CD4-positive, alpha-beta T cell treated with Interleukin-17A for 4 hours (primary cell): ENCODE measurements at regions not wholly inside any gene's neighbourhood (a gene's known extent, or its start where the extent isn't known, plus 50 kb on each side); places are given as distances from the start of the nearest gene placed in this dataset.
"Not testable (repeated sequence)": the region's sequence is repeated elsewhere in the genome, so short reads cannot be mapped to it uniquely, and the experiment has no call there.

ENCODE experiments used
- DNase-seq: peaks from one replicate; pipeline ENCODE4 v3.0.0-alpha.2; 2020; ENCODE audit warnings: mixed read lengths

DNA sequence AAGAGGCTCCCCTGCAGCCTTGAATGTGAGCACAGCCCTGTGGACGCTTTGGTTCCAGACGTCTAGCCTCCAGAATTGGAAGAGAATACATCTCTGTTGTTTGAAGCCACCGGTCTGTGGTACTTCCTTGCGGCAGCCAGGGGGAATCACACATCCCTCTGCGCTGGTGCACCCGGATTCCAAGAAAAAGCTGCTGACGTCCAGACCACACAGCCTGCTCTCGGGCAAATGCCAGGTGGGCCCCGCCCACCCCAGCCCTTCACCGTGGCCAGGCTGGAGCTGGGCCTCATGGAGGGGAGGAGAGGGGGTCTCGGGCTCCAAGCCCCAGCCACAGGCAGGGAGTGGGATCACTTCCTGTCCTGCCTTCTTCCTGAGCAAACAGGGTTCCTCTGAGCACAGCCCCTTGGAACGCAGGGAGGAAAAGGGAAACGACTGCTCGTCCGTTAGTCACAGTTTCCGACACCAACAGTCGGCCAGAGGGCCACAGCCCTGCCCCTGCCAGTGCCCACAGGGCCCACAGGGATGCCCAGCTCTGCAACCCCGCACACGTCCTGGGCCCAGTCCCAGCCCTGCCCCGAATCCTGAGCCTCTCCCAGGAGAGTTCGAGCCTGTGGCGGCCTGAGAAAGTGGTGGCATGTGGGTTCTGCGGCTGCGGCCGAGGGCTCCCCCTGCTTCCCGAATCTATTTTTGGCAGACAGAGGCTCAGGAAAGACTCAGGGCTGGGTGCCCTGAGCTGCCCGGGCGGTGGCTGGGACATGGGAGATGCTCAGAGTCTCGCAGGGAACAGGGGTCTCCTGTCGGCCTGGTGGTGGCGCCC, 85.3 kb downstream of the RFLNA start:
- no peak for DNase-seq

DNA sequence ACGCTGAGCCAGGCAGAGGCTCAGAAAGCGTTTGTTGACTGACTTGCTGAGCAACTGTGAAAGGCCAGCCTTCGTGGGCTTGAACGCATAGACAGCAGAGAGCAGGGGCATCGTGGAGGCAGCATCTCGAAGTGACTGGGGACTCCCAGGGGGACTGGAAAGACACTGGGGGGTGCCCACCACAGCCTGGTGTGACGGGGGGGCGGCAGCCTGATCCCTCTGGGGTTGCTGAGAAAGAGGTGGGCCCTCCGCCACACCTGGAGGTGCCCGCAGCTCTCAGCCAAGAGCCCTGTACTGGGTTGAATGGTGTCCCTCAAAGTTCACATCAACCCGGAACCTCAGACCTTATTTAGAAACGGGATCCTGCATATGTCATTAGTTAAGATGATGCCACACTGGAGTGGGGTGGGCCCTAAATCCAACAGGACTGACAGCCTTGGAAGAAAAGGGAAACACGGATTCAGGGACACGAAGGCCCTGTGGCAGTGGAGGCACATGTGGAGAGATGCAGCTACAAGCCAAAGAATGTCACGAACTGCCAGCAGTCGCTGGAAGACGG, 84.6 kb downstream of the RFLNA start:
- no peak for DNase-seq

DNA sequence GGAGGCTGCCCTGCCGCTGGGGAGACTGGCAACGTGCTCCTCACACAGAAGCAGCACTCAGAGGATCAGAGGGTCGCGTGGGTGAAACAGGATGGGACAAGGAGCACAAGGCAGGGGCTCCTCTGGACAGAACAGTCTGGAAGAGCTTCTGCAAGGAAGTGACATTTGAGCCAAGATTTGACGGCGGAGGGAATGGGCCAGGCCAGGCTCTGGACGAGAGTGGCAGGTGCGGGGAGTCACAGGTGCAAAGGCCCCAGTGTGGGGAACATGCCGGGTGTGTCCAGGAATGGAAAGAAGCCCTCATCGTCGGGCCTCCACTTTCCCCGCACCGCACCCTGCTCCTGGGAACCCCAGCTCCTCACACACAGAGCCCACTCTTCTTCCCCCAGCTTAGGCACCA, 84.0 kb downstream of the RFLNA start:
- no peak for DNase-seq

DNA sequence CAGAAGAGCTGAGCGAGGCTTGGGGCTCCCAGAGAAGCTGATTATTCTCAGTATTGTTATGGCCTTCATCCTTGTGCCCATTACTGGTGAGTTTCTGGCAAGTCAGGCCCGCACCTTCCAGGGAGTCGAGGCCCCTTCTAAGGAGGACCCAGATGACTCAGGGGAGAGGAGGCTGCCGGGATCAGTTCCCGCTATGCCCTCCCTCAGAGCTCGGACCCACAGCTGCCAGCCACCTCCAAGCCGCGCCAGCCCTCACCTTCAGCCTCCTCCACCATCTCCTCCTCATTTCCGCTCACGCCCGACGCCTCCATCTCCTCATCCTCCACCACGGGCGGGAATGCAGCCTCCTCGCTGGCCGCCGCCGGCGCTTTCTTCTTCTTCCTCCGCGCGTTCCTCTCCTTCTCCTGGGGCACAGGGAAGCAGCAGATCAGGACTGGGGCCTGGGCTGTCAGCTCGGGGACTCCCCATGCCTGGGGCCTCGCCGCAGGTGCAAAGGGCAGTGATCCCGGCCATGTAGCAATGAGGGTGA, 83.2 kb downstream of the RFLNA start:
- no peak for DNase-seq

DNA sequence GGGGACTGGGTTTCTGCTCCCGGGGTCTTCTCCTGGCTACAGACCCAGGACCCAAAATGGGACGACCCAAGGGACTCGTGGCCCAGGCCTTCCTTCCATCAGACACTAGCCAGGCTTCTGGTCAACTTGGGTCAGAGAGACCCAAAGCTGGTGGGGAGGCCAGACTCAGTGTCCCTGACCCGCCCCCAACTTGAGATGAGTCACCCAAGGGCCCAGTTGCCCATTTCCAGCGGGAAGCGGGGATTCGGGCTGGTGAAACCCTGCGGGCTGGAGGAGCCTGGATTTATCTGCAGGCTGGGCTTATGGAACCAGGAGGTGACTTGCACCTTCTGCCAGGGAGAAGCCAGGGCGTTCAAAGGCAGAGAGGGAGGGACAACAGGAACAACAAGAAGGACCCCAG, 81.5 kb downstream of the RFLNA start:
- no peak for DNase-seq

DNA sequence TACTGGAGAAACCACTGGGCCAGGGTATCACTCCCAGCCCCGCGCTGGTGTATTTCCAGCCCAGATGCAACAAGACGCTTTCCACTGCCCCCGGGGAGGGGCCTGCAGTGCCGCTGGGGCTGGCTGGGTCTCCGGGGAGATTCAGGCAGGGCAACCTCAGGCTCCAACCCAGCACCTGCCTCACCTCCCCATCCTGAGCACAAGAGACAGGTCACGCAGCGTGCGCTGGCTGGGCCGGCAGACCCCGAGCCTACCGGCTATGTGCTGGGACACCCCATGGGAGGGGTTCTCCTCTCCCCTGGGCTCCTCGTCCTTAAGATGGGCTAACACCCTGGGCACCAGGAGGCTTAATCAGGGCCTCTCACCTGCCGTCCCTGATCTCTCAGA, 80.9 kb downstream of the RFLNA start:
- DNase-seq = no peak

DNA sequence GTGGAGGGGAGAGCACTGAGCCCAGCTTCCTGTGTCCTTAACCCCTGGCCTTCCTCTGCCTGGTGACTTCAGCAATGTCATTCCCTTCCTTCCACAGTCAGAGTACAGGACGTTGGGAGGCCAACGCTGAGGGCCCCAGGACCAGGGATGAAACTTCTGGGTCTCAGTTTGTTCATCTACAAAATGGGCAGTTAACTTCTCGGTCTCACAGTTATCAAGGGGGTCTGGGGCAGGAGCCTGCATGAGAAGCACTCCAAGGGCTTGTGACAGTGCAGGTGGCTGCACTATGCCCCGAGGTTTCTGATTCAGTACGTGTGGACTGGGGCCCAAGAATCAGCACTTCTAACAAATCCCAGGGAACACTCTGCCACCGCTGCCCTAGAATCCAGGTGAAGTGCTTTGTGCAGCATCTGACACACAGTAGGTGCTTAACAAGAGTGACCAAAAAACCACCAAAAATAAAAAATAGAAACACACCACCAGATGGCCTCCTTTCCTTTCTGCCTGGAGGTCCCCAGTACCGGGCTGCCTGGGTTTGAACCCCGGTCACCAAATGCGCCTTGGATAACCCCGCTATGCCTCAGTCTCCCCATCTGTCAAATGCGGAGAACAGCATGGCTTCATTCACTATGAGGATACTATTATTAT, 80.4 kb downstream of the RFLNA start:
- DNase-seq = no peak

DNA sequence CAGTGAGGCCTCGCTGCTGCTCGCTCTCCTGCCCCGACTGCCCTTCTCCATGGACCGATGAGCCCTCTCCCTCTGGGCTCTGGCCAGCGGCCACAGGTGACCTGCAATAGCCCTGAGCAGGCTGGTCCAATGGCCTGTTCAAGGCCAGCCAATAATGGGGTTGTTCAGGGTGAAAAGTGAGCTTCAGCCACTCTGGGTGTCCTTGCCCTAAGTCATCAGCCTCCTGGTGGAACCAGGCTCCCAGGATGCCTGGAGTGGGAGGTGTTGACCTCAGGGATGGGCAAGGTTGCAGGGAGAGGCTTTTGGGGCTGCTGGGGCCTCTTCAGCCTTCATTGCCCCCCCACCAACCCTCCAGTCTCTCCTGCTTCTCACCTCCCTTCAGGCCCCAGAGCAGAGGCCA, 79.7 kb downstream of the RFLNA start:
- no peak for DNase-seq

DNA sequence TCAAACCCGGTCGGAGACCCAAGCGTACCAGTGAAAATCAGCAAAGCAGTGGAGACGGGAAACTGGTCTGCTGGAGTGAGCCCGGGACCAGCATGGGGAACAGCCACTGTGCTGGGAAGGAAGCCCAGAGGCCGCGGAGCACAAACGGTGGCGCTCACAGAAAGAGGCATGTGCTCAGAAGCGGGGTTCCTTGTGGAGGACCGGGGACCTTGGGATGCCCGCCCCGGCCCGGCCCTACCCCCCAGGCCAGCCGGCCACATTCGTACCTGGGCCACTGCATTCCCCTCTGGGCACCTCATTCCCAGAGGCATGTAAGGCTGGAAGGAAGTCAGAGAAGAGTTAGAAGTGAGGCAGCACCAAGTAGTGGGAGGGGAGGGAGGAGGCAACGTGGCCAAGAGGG, 79.3 kb downstream of the RFLNA start:
- no peak for DNase-seq

DNA sequence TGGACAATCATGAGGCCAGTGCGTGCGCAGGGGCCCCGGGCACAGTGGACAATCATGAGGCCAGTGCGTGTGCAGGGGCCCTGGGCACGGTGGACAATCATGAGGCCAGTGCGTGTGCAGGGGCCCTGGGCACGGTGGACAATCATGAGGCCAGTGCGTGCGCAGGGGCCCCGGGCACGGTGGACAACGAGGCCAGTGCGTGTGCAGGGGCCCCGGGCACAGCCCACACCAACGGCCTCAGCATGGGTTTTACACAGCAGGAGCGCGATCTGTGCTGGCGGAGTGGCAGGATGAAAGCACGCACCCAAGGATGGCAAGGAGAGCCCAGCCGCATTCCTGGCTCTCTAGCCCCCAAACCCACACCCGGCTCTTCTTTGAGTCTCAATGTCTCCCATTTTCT, 78.8 kb downstream of the RFLNA start:
- not testable (repeated sequence) for DNase-seq

DNA sequence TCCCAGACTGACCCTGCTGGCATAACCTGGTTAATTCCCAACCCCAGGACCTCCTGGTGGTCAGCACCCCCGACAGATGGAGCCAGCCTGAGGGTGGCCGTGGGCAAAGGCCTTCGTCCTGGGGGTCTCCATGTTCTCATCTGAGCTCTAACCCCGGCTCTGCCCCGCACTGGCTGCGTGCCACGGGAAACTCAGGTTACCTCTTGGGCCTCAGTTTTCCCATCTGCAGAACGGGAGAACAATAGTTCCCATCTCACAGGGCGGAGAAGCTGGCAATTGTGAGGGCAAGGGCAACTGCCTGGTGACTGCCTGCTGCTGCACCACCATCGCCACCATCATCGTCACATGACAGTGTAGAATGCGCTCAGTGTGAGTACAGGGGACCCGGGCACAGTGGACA, 77.9 kb downstream of the RFLNA start:
- DNase-seq = no peak

DNA sequence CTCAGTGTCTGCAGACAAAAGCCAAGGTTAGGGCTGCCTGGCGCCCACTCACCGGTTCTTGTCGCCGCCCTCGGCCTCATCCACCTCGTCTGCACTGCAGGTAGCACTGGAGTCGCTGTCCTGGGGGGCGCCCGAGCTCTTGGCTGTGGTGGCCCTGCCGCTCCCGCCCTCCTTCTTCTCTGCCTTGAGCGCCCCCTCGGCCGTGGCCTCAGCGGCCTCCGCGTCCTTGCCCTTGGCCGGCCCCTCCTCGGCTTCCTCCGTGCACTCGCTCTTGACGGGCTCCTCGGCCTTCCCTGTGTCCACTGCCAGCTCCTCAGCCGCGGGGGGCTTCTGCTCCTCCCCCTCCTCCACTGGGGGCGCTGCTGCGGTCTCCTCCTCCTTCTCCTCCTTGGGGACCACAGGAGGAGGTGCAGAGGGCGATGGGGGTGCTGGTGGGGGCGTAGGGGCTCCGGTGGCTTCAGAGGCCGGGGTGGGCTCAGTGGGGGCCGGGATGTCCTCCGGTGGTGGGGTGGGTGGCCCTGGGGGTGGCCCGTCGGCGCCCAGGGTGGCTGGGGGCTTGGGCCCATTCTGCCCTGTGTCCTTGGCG, 77.2 kb downstream of the RFLNA start:
- DNase-seq = no peak

DNA sequence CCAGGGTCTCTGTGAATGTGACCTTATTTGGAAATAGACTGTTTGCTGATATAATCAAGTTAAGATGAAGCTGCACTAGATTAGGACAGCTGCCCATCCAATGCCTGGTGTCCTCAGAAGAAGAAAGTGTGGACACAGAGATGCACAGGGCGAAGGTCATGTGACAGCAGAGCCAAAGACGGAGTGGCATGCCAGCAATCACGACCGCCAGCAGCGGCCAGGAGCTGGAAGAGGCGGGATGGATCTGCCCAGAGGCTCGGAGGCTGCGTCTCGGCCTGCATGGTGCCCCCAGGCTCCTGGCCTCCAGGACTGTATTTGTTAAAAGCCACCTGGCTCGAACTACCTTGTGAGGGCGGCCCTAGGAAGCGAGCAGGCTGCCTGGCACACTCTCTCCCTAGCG, 76.5 kb downstream of the RFLNA start:
- DNase-seq = no peak

DNA sequence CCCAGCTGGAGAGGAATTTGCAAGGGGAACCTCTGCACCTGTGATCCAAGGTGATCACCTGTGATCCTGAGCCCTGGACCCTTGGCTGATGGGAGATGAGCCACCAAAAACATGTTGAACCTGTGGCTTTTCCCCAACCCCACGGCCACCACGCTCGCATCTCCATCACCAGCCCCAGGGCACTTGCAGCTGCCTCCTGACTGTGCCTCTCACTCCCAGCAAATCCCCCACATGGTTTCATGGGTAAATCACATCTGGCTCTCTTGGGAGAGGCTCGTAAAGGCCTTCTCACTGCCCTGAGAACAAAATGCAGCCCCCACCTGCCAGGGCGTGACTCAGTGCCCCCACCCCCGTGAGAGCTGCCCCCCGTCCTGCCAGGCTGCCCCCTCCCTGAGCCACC, 76.0 kb downstream of the RFLNA start:
- DNase-seq = no peak

DNA sequence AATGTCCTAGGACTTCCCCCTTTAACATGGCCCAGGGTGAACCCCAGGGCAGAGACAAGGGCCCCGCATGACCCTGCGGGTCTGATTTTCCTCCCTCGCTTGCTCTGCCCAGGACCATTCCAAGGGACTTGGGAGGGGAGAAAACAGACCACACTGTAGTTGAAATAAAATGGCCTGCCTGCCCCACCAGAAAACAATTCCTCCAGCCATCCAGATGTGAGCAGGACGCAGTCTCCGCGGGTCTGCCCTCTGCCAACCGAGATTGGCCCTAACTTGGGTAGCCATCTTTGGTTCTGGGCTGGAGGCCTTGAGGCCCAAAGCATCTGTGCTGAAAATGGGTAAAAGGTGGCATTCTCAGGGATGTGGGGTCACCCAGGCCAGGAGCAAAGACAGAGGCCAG, 75.5 kb downstream of the RFLNA start:
- no peak for DNase-seq

DNA sequence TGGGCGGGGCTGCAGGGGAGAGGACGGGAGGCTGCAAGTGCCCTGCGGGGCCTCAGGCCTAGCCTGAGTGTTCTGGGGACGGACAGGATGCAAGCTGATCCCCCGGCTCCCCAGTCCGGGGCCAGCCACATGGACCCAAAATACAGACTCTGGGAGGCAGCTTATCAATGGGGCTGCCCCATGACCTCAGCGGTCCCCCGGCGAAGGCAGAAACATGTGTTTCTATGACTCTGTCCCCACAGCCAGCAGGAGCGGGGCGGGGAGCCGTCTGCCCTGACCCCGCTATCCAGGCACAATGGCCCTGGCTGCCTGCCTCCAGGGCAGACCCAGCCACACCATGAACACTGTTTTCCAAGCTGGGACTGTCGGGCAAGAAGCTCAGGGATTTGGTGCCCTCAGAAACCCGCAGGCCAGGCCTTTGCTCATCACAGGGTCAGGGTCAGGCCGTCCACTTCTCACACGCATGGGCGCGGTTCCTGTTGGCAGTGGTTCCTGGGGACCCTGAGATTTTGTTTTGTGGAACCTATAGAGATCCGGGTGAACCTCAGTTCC, 75.0 kb downstream of the RFLNA start:
- no peak for DNase-seq

DNA sequence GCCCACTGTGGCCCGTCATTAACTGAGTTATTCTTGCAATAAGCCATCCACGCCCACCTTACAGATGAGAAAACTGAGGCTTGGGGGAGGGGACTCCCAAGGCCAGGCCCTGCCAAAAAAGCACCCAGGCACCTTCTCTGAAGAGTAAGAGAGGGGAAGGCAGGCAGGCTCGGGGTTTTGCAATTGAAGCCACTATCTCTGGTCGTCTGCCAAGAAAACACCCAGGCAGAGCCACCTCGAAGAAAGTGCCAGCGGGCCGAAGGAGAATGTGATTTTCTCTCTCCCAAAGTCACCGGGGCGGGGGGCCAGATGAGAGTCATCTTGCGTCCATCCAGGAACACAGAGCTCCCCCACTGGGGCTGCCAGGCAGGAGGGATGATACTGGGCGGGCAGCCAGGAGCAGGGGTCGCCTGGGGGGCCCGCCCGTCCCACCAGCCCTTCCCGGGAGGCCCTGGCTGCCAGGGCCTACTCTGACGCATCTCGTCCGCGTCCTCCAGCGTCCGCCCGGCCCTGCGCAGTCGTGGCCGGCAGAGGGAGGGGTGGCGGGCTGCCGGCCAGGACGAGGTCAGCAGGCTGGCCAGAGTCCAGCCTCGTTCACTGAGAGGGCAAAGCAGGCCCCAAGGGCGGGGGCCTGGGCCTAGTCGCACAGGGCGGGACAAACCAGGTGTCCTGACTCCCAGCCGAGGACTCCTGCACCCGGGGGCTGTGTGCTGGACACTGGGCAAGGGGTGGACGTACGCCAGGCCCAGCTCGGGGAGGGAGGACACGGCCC, 74.3 kb downstream of the RFLNA start:
- DNase-seq = no peak

DNA sequence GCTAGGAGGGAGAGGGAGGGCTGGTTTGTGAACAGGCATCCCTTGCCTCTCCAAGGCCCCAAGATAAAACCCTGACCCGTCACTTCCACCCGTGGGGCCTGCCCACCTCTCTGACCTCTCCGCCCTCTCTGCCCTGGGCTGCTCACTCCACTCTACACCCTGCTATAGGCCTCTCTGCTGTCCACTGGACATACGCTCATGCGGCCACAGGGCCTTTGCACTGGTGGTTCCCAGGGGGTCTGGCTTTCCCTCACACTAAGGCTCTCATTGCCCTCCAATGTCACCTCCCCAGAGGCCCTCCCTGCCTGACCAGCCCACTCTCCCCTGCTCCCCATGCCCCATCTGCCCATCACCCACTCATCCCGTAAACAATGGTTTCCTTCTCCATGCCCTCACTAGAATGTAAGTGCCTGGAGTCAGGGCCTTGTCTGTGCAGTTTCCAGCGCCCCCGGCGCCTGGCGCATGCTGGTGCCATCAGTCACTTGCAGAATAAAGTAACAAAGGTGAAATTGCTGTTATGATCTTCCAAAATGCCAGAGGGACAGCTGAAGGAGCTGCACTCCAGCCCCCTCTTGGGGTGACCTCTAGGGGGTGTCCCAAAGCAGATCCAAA, 73.6 kb downstream of the RFLNA start:
- DNase-seq = no peak

DNA sequence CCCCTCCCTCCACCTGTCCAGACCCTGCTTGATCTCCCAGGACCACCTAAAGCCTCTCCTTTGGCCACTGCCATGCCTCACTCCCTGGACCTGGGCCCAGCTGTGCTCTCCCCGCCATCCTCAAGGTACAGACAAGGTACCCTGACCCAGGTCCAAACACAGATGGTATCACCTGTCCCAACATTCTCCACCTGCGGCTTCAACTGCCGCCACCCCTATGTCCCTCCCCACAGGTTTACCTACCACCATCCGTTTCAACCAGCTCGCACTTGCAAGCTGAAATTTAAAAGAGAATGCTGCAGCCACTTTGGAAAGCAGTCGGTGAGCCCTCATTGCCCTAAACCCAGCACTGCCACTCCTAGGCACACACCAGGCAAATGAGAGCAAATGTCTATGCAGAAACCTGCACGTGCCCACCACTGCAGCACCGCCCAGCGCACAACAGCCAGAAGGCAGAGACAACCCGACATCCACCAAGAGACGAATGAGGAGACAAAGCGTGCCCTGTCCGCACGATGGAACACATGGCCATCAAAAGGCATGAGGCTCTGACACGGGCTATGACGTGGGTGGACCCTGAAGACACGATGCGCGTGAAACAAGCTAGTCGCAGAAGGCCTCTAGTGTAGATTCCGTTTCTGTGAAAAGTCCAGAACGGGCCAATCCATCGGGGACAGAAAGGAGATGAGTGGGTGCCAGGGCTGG, 71.0 kb downstream of the RFLNA start:
- DNase-seq = no peak
